Pancreas (tissue), 10 donors: ENCODE measurements at regions not wholly inside any gene's neighbourhood (a gene's known extent, or its start where the extent isn't known, plus 50 kb on each side); places are given as distances from the start of the nearest gene placed in this dataset.

Source experiments
- ATAC-seq, 4 donors: fragments of 200-7000 bp; cut with Tn5 transposase; one replicate each; pipeline versions ENCODE4 v1.8.0 to v1.9.1; 2020; ENCODE audit warnings: mild to moderate bottlenecking in 4 of 4, moderate library complexity in 4 of 4
- DNase-seq, 6 donors: peaks; one replicate each; pipeline ENCODE4 v3.0.0-alpha.2; 2020
- FAIRE-seq: peaks from 2 replicates; lab custom pipeline; 2012; peaks lifted over from hg19 to GRCh38; lab: Jason Lieb, UNC
- H3K27ac ChIP-seq, 4 donors: fragments of 200-600 bp; sonication (generic); 1 replicate in 3 of 4; 2 replicates in 1 of 4; pipeline versions ENCODE4 v1.5.0 to v1.8.0; 2020
- H3K27me3 ChIP-seq, 4 donors: fragments of 200-600 bp; one replicate each; pipeline ENCODE4 v1.8.0; 2021
- H3K36me3 ChIP-seq, 3 donors: fragments of 200-600 bp; sonication (generic) in 1 of 3; one replicate each; pipeline versions ENCODE4 v1.5.0 to v1.8.0; 2020 to 2021
- H3K4me1 ChIP-seq, 3 donors: fragments of 200-600 bp; one replicate each; pipeline ENCODE4 v1.8.0; 2021
- H3K4me3 ChIP-seq, 4 donors: fragments of 200-600 bp; sonication (generic) in 2 of 4; one replicate each; pipeline versions ENCODE4 v1.5.0 to v1.8.0; 2020 to 2021
- H3K9me3 ChIP-seq, 4 donors: fragments of 200-600 bp; one replicate each; pipeline ENCODE4 v1.8.0; 2021
- CTCF ChIP-seq, 4 donors: fragments of 200-600 bp; sonication (generic) in 3 of 4; IDR thresholded peaks; one replicate each; pipeline versions ENCODE4 v1.5.0 to v1.8.0; 2021; ENCODE audit warnings: antibody characterized with exemption in 4 of 4
- WGBS, 2 donors: extraction: QIAGEN DNeasy Blood & Tissue Kit; methylation state at CpG; one replicate each; pipeline ENCODE4 v1.1.7; 2013; 5-methylcytosine and 5-hydroxymethylcytosine counted together
- intact Hi-C, 3 donors: fragments of 100-400 bp; cut with DNase I; formaldehyde crosslinking; loops; one replicate each; pipeline versions ENCODE4 v1.11.1 to v1.14.2; 2022
- donor health status: healthy with polysubstance abuse.
- donor health status: DM: no; HTN: no; CAD: no; lungs with moderate emphysema.
- donor health status: DM: no; HTN: no; CAD: no.
- donor health status: control.
- donor health status: control.
- donor health status: Bipolar disorder and iron deficiency.
- donor health status: DM: yes; HTN: yes; CAD: no.
- donor health status: DM: no; HTN: no; CAD: no.
- donor health status: DM: no; HTN: no; CAD: no.
- donor health status: DM: yes; HTN: yes; CAD: no.

- Histone ChIP-seq H3K27ac (no peak overlapping the region), H3K36me3 (no peaks in the 10 kb centered on the region), H3K4me3 (no peak overlapping the region), H3K4me1 (no peaks in the 10 kb centered on the region), H3K9me3 (no peaks in the 10 kb centered on the region), H3K27me3 (no peaks in the 10 kb centered on the region)
- 78 to 88% methylated on average over 6 of the region's 6 CpGs for WGBS, 2 donors
- no peak for ATAC-seq
- intact Hi-C loops, result no loop called here
- DNase-seq, result no peak
- FAIRE-seq, result no peak
- TF ChIP-seq CTCF (IDR thresholded peaks at IDR 0.05), result no peak
Measured at GRCh38 chr20:39676241-39676640, 714.1 kb downstream of the DHX35 start.

- H3K4me3 ChIP-seq, result no peak overlapping the region
- no peak for FAIRE-seq
Measured at GRCh38 chr20:39674842-39675241, 712.7 kb downstream of the DHX35 start.

GRCh38 chr20:39670988-39671387 is 708.8 kb downstream of the DHX35 start:
- 43 to 72% methylated on average over 2 of the region's 2 CpGs for WGBS, 2 donors
- Histone ChIP-seq H3K9me3 (no peaks in the 10 kb centered on the region), H3K4me1 (no peaks in the 10 kb centered on the region), H3K27ac (no peak overlapping the region), H3K27me3 (no peaks in the 10 kb centered on the region), H3K4me3 (no peak overlapping the region), H3K36me3 (no peaks in the 10 kb centered on the region)
- FAIRE-seq, result no peak
- intact Hi-C loops, result no loop called here
- no peak for ATAC-seq
- DNase-seq, result no peak
- TF ChIP-seq CTCF (IDR thresholded peaks at IDR 0.05), result no peak

More at GRCh38 chr20:39674842-39675241, 712.7 kb downstream of the DHX35 start:
- WGBS, 2 donors, result 36 to 58% methylated on average over 2 of the region's 2 CpGs
- ATAC-seq (no peak), DNase-seq (no peak)
- intact Hi-C loops, result no loop called here
- Histone ChIP-seq H3K4me1 (no peaks in the 10 kb centered on the region), H3K9me3 (no peaks in the 10 kb centered on the region), H3K27me3 (no peaks in the 10 kb centered on the region), H3K36me3 (no peaks in the 10 kb centered on the region), H3K27ac (no peak overlapping the region)
- no peak for TF ChIP-seq CTCF (IDR thresholded peaks at IDR 0.05)

- Histone ChIP-seq H3K4me3 (no peak overlapping the region), H3K27ac (no peak overlapping the region), H3K36me3 (no peaks in the 10 kb centered on the region), H3K27me3 (no peaks in the 10 kb centered on the region), H3K9me3 (no peaks in the 10 kb centered on the region), H3K4me1 (no peaks in the 10 kb centered on the region)
- FAIRE-seq (no peak), DNase-seq (no peak), ATAC-seq (no peak)
- WGBS, 2 donors, result 67 to 82% methylated on average over 2 of the region's 2 CpGs
- intact Hi-C loops, result no loop called here
- no peak for TF ChIP-seq CTCF (IDR thresholded peaks at IDR 0.05)
Measured at GRCh38 chr20:39669659-39670058, 707.5 kb downstream of the DHX35 start.

GRCh38 chr20:39668038-39668437 is 705.9 kb downstream of the DHX35 start:
- H3K4me3 ChIP-seq, result no peak overlapping the region
- no peak overlapping the region for H3K27ac ChIP-seq
- DNase-seq (no peak), ATAC-seq (no peak), FAIRE-seq (no peak)
- no peaks in the 10 kb centered on the region for H3K27me3 ChIP-seq
- no peaks in the 10 kb centered on the region for H3K9me3 ChIP-seq
- no peaks in the 10 kb centered on the region for H3K36me3 ChIP-seq
- WGBS, 2 donors, result 65 to 78% methylated on average over 3 of the region's 3 CpGs
- no peak for TF ChIP-seq CTCF (IDR thresholded peaks at IDR 0.05)
- intact Hi-C loops, result no loop called here
- no peaks in the 10 kb centered on the region for H3K4me1 ChIP-seq
